Liver (tissue), 8 donors: ENCODE measurements at regions not wholly inside any gene's neighbourhood (a gene's known extent, or its start where the extent isn't known, plus 50 kb on each side); places are given as distances from the start of the nearest gene placed in this dataset.

Experiments used
- DNase-seq: peaks from one replicate; pipeline ENCODE4 v3.0.0-alpha.2; 2017; ENCODE audit warnings: low spot score
- H3K27ac ChIP-seq, 2 donors: one replicate each; pipeline ENCODE4 v1.7.0; 2013; ENCODE audit warnings: inconsistent platforms in 2 of 2, low read length in 2 of 2, control low read depth in 1 of 2, low read depth in 1 of 2, mild to moderate bottlenecking in 1 of 2
- H3K27me3 ChIP-seq, 4 donors: one replicate each; pipeline versions ENCODE4 v1.6.1 to v1.7.0; 2013; ENCODE audit warnings: low read length in 3 of 4, inconsistent platforms in 1 of 4, mild to moderate bottlenecking in 1 of 4, moderate library complexity in 1 of 4; ENCODE audit not compliant: control insufficient read depth in 4 of 4, insufficient read depth in 4 of 4
- H3K36me3 ChIP-seq, 4 donors: one replicate each; pipeline versions ENCODE4 v1.6.1 to v1.7.0; 2013; ENCODE audit warnings: low read length in 3 of 4, mild to moderate bottlenecking in 3 of 4, low read depth in 1 of 4, moderate library complexity in 1 of 4; ENCODE audit not compliant: control insufficient read depth in 4 of 4, insufficient read depth in 3 of 4
- H3K4me1 ChIP-seq, 4 donors: one replicate each; pipeline versions ENCODE4 v1.6.1 to v1.7.0; 2013; ENCODE audit warnings: low read length in 3 of 4, mild to moderate bottlenecking in 3 of 4, moderate library complexity in 1 of 4; ENCODE audit not compliant: control insufficient read depth in 4 of 4, insufficient read depth in 4 of 4
- H3K4me3 ChIP-seq, 3 donors: one replicate each; pipeline versions ENCODE4 v1.6.1 to v1.7.0; 2013; ENCODE audit warnings: low read length in 3 of 3, control low read depth in 1 of 3, low read depth in 1 of 3, mild to moderate bottlenecking in 1 of 3
- H3K9ac ChIP-seq, 2 donors: one replicate each; pipeline ENCODE4 v1.7.0; 2013; ENCODE audit warnings: low read length in 2 of 2, mild to moderate bottlenecking in 2 of 2, moderate library complexity in 2 of 2, control low read depth in 1 of 2, low read depth in 1 of 2
- H3K9me3 ChIP-seq, 4 donors: one replicate each; pipeline versions ENCODE4 v1.6.1 to v1.7.0; 2013; ENCODE audit warnings: low read length in 3 of 4; ENCODE audit not compliant: control insufficient read depth in 4 of 4
- CTCF ChIP-seq: fragments of 150-350 bp; IDR thresholded peaks from 2 replicates; pipeline ENCODE4 v1.5.1; 2017; ENCODE audit warnings: improper control_type of control experiment, low read depth, low read length; ENCODE audit not compliant: missing input control
- EGR1 ChIP-seq, 2 donors: IDR thresholded peaks; 2 replicates each; pipeline ENCODE4 v1.6.1; 2016 to 2018; ENCODE audit warnings: antibody characterized with exemption in 2 of 2, low read depth in 2 of 2
- FOXA1 ChIP-seq: IDR thresholded peaks from 2 replicates; pipeline ENCODE4 v1.6.1; 2016; ENCODE audit warnings: antibody characterized with exemption
- FOXA2 ChIP-seq: IDR thresholded peaks from 2 replicates; pipeline ENCODE4 v1.6.1; 2016; ENCODE audit warnings: antibody characterized with exemption
- GABPA ChIP-seq, 2 donors: IDR thresholded peaks in 1 of 2; conservative IDR thresholded peaks in 1 of 2; 2 replicates each; pipeline ENCODE4 v1.6.1; 2016; ENCODE audit warnings: antibody characterized with exemption in 2 of 2, mild to moderate bottlenecking in 1 of 2, moderate library complexity in 1 of 2
- HNF4A ChIP-seq, 2 donors: conservative IDR thresholded peaks; 2 replicates each; pipeline ENCODE4 v1.6.1; 2016; ENCODE audit warnings: antibody characterized with exemption in 2 of 2, mild to moderate bottlenecking in 2 of 2
- HNF4G ChIP-seq: IDR thresholded peaks from 2 replicates; pipeline ENCODE4 v1.6.1; 2016; ENCODE audit warnings: antibody characterized with exemption
- JUND ChIP-seq, 2 donors: IDR thresholded peaks; 2 replicates each; pipeline ENCODE4 v1.6.1; 2016; ENCODE audit warnings: antibody characterized with exemption in 2 of 2
- NR2F2 ChIP-seq: IDR thresholded peaks from 2 replicates; pipeline ENCODE4 v1.6.1; 2016; ENCODE audit warnings: antibody characterized with exemption
- RAD21 ChIP-seq, 2 donors: IDR thresholded peaks; 2 replicates each; pipeline ENCODE4 v1.6.1; 2016; ENCODE audit warnings: antibody characterized with exemption in 2 of 2, mild to moderate bottlenecking in 2 of 2
- RXRA ChIP-seq, 2 donors: IDR thresholded peaks; 2 replicates each; pipeline ENCODE4 v1.6.1; 2017 to 2018; ENCODE audit warnings: antibody characterized with exemption in 2 of 2, mild to moderate bottlenecking in 1 of 2
- SP1 ChIP-seq: IDR thresholded peaks from 2 replicates; pipeline ENCODE4 v1.6.1; 2018; ENCODE audit warnings: antibody characterized with exemption, mild to moderate bottlenecking
- TAF1 ChIP-seq: conservative IDR thresholded peaks from 2 replicates; pipeline ENCODE4 v1.6.1; 2016; ENCODE audit warnings: antibody characterized with exemption, mild to moderate bottlenecking
- YY1 ChIP-seq: IDR thresholded peaks from 2 replicates; pipeline ENCODE4 v1.6.1; 2016; ENCODE audit warnings: antibody characterized with exemption, mild to moderate bottlenecking
- ZBTB33 ChIP-seq: IDR thresholded peaks from 2 replicates; pipeline ENCODE4 v1.6.1; 2016; ENCODE audit warnings: antibody characterized with exemption
- WGBS: extraction: QIAGEN DNeasy Blood & Tissue Kit; methylation state at CpG from one replicate; pipeline ENCODE4 v1.1.7; 2013; 5-methylcytosine and 5-hydroxymethylcytosine counted together
- TF ChIP-seq, protein P1 (sequence below): IDR thresholded peaks from 2 replicates; pipeline ENCODE4 v1.6.1; 2016; ENCODE audit warnings: antibody characterized with exemption, mild to moderate bottlenecking
- TF ChIP-seq, protein P2 (sequence below): IDR thresholded peaks from 2 replicates; pipeline ENCODE4 v1.6.1; 2016; ENCODE audit warnings: antibody characterized with exemption
- TF ChIP-seq, protein P3 (sequence below): IDR thresholded peaks from 2 replicates; pipeline ENCODE4 v1.6.1; 2016; ENCODE audit warnings: antibody characterized with exemption
- donor health status: healthy.
- donor health status: healthy.
- donor health status: healthy.
- donor health status: healthy.
- donor health status: healthy.

GRCh38 chr1:58883037-58883887 is 99.4 kb upstream of the JUN start:
- H3K27ac ChIP-seq = peak overlapping the region; percentile 81 to 83
- no peak for DNase-seq
- no peak for TF ChIP-seq CTCF
- peak; percentile 20 for TF ChIP-seq HNF4G
- TF ChIP-seq SP1 = peak; percentile 65
- peak; percentile 68 to 81 for TF ChIP-seq HNF4A (conservative IDR thresholded peaks at IDR 0.05)
- peak; percentile 69 for TF ChIP-seq FOXA2
- peak; percentile 35 for TF ChIP-seq NR2F2
- TF ChIP-seq RXRA (IDR thresholded peaks at IDR 0.05) = peak; percentile 82 to 98
- TF ChIP-seq, protein P1, sequence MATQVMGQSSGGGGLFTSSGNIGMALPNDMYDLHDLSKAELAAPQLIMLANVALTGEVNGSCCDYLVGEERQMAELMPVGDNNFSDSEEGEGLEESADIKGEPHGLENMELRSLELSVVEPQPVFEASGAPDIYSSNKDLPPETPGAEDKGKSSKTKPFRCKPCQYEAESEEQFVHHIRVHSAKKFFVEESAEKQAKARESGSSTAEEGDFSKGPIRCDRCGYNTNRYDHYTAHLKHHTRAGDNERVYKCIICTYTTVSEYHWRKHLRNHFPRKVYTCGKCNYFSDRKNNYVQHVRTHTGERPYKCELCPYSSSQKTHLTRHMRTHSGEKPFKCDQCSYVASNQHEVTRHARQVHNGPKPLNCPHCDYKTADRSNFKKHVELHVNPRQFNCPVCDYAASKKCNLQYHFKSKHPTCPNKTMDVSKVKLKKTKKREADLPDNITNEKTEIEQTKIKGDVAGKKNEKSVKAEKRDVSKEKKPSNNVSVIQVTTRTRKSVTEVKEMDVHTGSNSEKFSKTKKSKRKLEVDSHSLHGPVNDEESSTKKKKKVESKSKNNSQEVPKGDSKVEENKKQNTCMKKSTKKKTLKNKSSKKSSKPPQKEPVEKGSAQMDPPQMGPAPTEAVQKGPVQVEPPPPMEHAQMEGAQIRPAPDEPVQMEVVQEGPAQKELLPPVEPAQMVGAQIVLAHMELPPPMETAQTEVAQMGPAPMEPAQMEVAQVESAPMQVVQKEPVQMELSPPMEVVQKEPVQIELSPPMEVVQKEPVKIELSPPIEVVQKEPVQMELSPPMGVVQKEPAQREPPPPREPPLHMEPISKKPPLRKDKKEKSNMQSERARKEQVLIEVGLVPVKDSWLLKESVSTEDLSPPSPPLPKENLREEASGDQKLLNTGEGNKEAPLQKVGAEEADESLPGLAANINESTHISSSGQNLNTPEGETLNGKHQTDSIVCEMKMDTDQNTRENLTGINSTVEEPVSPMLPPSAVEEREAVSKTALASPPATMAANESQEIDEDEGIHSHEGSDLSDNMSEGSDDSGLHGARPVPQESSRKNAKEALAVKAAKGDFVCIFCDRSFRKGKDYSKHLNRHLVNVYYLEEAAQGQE = peak; percentile 16
- peak in 1 of 2 donors; percentile 75 for TF ChIP-seq GABPA (IDR thresholded peaks at IDR 0.05 in 1 of 2, conservative IDR thresholded peaks at IDR 0.05 in 1 of 2)
- TF ChIP-seq TAF1 = no peak
- peak; percentile 72 for TF ChIP-seq ZBTB33
- TF ChIP-seq EGR1 (IDR thresholded peaks at IDR 0.05; ENCODE audit: low read depth in 2 of 2) = no peak
- TF ChIP-seq FOXA1 = no peak
- peak; percentile 62 for TF ChIP-seq YY1
- TF ChIP-seq, protein P2, sequence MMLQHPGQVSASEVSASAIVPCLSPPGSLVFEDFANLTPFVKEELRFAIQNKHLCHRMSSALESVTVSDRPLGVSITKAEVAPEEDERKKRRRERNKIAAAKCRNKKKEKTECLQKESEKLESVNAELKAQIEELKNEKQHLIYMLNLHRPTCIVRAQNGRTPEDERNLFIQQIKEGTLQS = peak; percentile 42
- TF ChIP-seq, protein P3, sequence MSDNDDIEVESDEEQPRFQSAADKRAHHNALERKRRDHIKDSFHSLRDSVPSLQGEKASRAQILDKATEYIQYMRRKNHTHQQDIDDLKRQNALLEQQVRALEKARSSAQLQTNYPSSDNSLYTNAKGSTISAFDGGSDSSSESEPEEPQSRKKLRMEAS = peak; percentile 70
- peak; percentile 57 to 60 for TF ChIP-seq RAD21 (IDR thresholded peaks at IDR 0.05)
- TF ChIP-seq JUND (IDR thresholded peaks at IDR 0.05) = peak; percentile 79 to 90
- no peak overlapping the region for H3K4me3 ChIP-seq
- no peaks in the 10 kb centered on the region for H3K36me3 ChIP-seq
- no peaks in the 10 kb centered on the region for H3K9me3 ChIP-seq
- peak overlapping the region in 1 of 2 donors; percentile 26 for H3K9ac ChIP-seq
- peaks cover 14 to 44% (median 36%) of the 10 kb centered on the region in 4 donors for H3K4me1 ChIP-seq
- no peaks in the 10 kb centered on the region for H3K27me3 ChIP-seq
- WGBS = 48% methylated on average over 12 of the region's 12 CpGs
